GM08714 (cell line): ENCODE measurements at regions not wholly inside any gene's neighbourhood (a gene's known extent, or its start where the extent isn't known, plus 50 kb on each side); places are given as distances from the start of the nearest gene placed in this dataset.
"Not testable (repeated sequence)": the region's sequence is repeated elsewhere in the genome, so short reads cannot be mapped to it uniquely, and the experiment has no call there.

Source experiments
- H3K4me3 ChIP-seq: fragments of 200-500 bp; sonication (Bioruptor generic); 2 replicates; pipeline ENCODE4 v1.5.1; 2014; ENCODE audit warnings: mild to moderate bottlenecking, low read length, inconsistent platforms
- ZNF274 ChIP-seq: IDR thresholded peaks from 2 replicates; pipeline ENCODE4 v1.6.1; 2012; ENCODE audit warnings: mild to moderate bottlenecking, low read depth, low read length

GRCh38 chr17:47066841-47067682 lies 88.0 kb upstream of the RPRML start:
- no peak for TF ChIP-seq ZNF274
- H3K4me3 ChIP-seq: peak overlapping the region; percentile 69

GRCh38 chr17:47066095-47066494 lies 87.0 kb upstream of the RPRML start:
- no peak overlapping the region for H3K4me3 ChIP-seq
- TF ChIP-seq ZNF274: no peak

GRCh38 chr17:47064684-47065083 lies 85.6 kb upstream of the RPRML start:
- no peak overlapping the region for H3K4me3 ChIP-seq
- no peak for TF ChIP-seq ZNF274

- no peak for TF ChIP-seq ZNF274
- no peak overlapping the region for H3K4me3 ChIP-seq
These were observed 84.4 kb upstream of the RPRML start for GRCh38 chr17:47063475-47063874.

- not testable (repeated sequence) for H3K4me3 ChIP-seq
These were observed 83.8 kb upstream of the RPRML start for GRCh38 chr17:47062851-47063250.

- H3K4me3 ChIP-seq: not testable (repeated sequence)
These were observed 81.0 kb upstream of the RPRML start for GRCh38 chr17:47060005-47060404.

- no peak for TF ChIP-seq ZNF274
- no peak overlapping the region for H3K4me3 ChIP-seq
These were observed 78.8 kb upstream of the RPRML start for GRCh38 chr17:47057830-47058229.

- not testable (repeated sequence) for H3K4me3 ChIP-seq
These were observed 78.2 kb upstream of the RPRML start for GRCh38 chr17:47057279-47057678.

- not testable (repeated sequence) for H3K4me3 ChIP-seq
These were observed 77.6 kb upstream of the RPRML start for GRCh38 chr17:47056687-47057086.
